CD14-positive monocyte (primary cell): ENCODE measurements at regions not wholly inside any gene's neighbourhood (a gene's known extent, or its start where the extent isn't known, plus 50 kb on each side); places are given as distances from the start of the nearest gene placed in this dataset.

Experiments used
- DNase-seq, 3 donors: peaks; one replicate each; pipeline ENCODE4 v3.0.0-alpha.2; 2011 to 2022
- H2AFZ ChIP-seq: 2 replicates; pipeline ENCODE4 v1.6.0; 2012; ENCODE audit warnings: mild to moderate bottlenecking, low read depth, low read length, inconsistent platforms; ENCODE audit not compliant: insufficient read depth, poor library complexity, severe bottlenecking
- H3K27ac ChIP-seq, 2 donors: 1 replicate in 1 of 2; 2 replicates in 1 of 2; pipeline ENCODE4 v1.5.1; 2012 to 2013; ENCODE audit warnings: low read length in 2 of 2, control low read depth in 1 of 2, inconsistent platforms in 1 of 2, low read depth in 1 of 2, mild to moderate bottlenecking in 1 of 2
- H3K27me3 ChIP-seq, 2 donors: one replicate each; pipeline versions ENCODE4 v1.6.0 to v1.6.1; 2011 to 2013; ENCODE audit warnings: low read length in 2 of 2; ENCODE audit not compliant: control insufficient read depth in 2 of 2, insufficient read depth in 2 of 2
- H3K36me3 ChIP-seq, 2 donors: replicated peaks in 1 of 2; 1 replicate in 1 of 2; 2 replicates in 1 of 2; pipeline versions ENCODE4 v1.5.1 to v1.6.1; 2012 to 2013; ENCODE audit warnings: low read length in 2 of 2, control low read depth in 1 of 2, inconsistent platforms in 1 of 2, mild to moderate bottlenecking in 1 of 2; ENCODE audit not compliant: insufficient read depth in 2 of 2, control insufficient read depth in 1 of 2
- H3K4me1 ChIP-seq, 2 donors: 1 replicate in 1 of 2; 2 replicates in 1 of 2; pipeline versions ENCODE4 v1.5.1 to v1.6.1; 2012 to 2013; ENCODE audit warnings: low read length in 2 of 2, control low read depth in 1 of 2, inconsistent platforms in 1 of 2, mild to moderate bottlenecking in 1 of 2, moderate library complexity in 1 of 2; ENCODE audit not compliant: insufficient read depth in 2 of 2, control insufficient read depth in 1 of 2
- H3K4me2 ChIP-seq: replicated peaks from 2 replicates; pipeline ENCODE3; 2012; ENCODE audit warnings: low read length, moderate library complexity, mild to moderate bottlenecking; ENCODE audit not compliant: poor library complexity, severe bottlenecking; ENCODE audit errors: extremely low read depth
- H3K4me3 ChIP-seq, 3 experiments: fragments of 200-600 bp in 1 of 3; sonication (generic) in 1 of 3; replicated peaks in 1 of 3; 1 replicate in 2 of 3; 2 replicates in 1 of 3; pipeline ENCODE4 v1.5.1; 2011 to 2013; ENCODE audit warnings: low read length in 3 of 3, mild to moderate bottlenecking in 3 of 3, control low read depth in 2 of 3, low read depth in 2 of 3, inconsistent platforms in 1 of 3, moderate library complexity in 1 of 3
- H3K79me2 ChIP-seq: 2 replicates; pipeline ENCODE4 v1.6.0; 2012; ENCODE audit warnings: mild to moderate bottlenecking, control low read depth, inconsistent platforms, low read length, moderate library complexity; ENCODE audit not compliant: insufficient read depth
- H3K9ac ChIP-seq: 2 replicates; pipeline ENCODE4 v1.6.0; 2017; ENCODE audit warnings: low read length, mild to moderate bottlenecking; ENCODE audit not compliant: insufficient read depth, poor library complexity, severe bottlenecking
- H3K9me3 ChIP-seq, 2 donors: replicated peaks in 1 of 2; 1 replicate in 1 of 2; 2 replicates in 1 of 2; pipeline versions ENCODE4 v1.5.1 to v1.6.1; 2012 to 2013; ENCODE audit warnings: low read length in 2 of 2, control low read depth in 1 of 2; ENCODE audit not compliant: control insufficient read depth in 1 of 2, insufficient read depth in 1 of 2
- H4K20me1 ChIP-seq: 2 replicates; pipeline ENCODE4 v1.6.0; 2012; ENCODE audit warnings: mild to moderate bottlenecking, low read length, control low read depth, moderate library complexity; ENCODE audit not compliant: insufficient read depth
- H3K27ac Mint-ChIP-seq, 7 donors: one replicate each; pipeline ENCODE4 v1.8.0; 2020; ENCODE audit warnings: mild to moderate bottlenecking in 7 of 7, mixed read lengths in 7 of 7, moderate library complexity in 6 of 7, inconsistent platforms in 2 of 7
- H3K27me3 Mint-ChIP-seq, 3 donors: one replicate each; pipeline ENCODE4 v1.8.0; 2021 to 2022; ENCODE audit warnings: low read depth in 3 of 3, mild to moderate bottlenecking in 3 of 3, mixed read lengths in 3 of 3, moderate library complexity in 3 of 3, inconsistent platforms in 1 of 3
- H3K36me3 Mint-ChIP-seq, 2 donors: one replicate each; pipeline ENCODE4 v1.8.0; 2020; ENCODE audit warnings: mixed read lengths in 2 of 2, inconsistent platforms in 1 of 2, mild to moderate bottlenecking in 1 of 2
- H3K4me1 Mint-ChIP-seq: one replicate; pipeline ENCODE4 v1.8.0; 2020; ENCODE audit warnings: mild to moderate bottlenecking, mixed read lengths
- H3K4me3 Mint-ChIP-seq, 2 donors: one replicate each; pipeline ENCODE4 v1.8.0; 2020; ENCODE audit warnings: mild to moderate bottlenecking in 2 of 2, mixed read lengths in 2 of 2, moderate library complexity in 1 of 2
- H3K9me3 Mint-ChIP-seq, 7 donors: one replicate each; pipeline ENCODE4 v1.8.0; 2020 to 2022; ENCODE audit warnings: mixed read lengths in 7 of 7, mild to moderate bottlenecking in 6 of 7, moderate library complexity in 6 of 7, inconsistent platforms in 2 of 7
- CTCF ChIP-seq: fragments of 200-600 bp; IDR thresholded peaks from one replicate; pipeline ENCODE4 v1.8.0; 2022; ENCODE audit warnings: antibody characterized with exemption, mild to moderate bottlenecking
- WGBS: methylation state at CpG from one replicate; pipeline ENCODE4 v1.1.5; 2013; ENCODE audit warnings: missing lambda C conversion rate; ENCODE audit not compliant: insufficient coverage; 5-methylcytosine and 5-hydroxymethylcytosine counted together
- intact Hi-C, 2 donors: fragments of 100-400 bp; cut with micrococcal nuclease; formaldehyde crosslinking; loops; one replicate each; pipeline versions ENCODE4 v1.15.0 to v1.15.1; 2023

- intact Hi-C loops, result no loop called here
- Histone ChIP-seq H3K27ac (no peak overlapping the region), H3K36me3 (no peaks in the 10 kb centered on the region), H3K79me2 (no peaks in the 10 kb centered on the region), H4K20me1 (no peaks in the 10 kb centered on the region), H3K27me3 (no peaks in the 10 kb centered on the region), H3K9me3 (no peaks in the 10 kb centered on the region), H3K4me3 (no peak overlapping the region), H3K9ac (no peak overlapping the region), H3K4me2 (no peak overlapping the region), H2AFZ (no peak overlapping the region), H3K4me1 (no peaks in the 10 kb centered on the region)
- Mint-ChIP-seq H3K4me1 (no peaks in the 10 kb centered on the region), H3K9me3 (peaks cover 0 to 2% (median 0%) of the 10 kb centered on the region in 7 donors), H3K27me3 (no peaks in the 10 kb centered on the region), H3K36me3 (no peaks in the 10 kb centered on the region), H3K27ac (no peak overlapping the region), H3K4me3 (no peak overlapping the region)
- no peak for TF ChIP-seq CTCF
- DNase-seq, result no peak
Measured at GRCh38 chr4:28151314-28151713, 1290.7 kb downstream of the STIM2 start.

GRCh38 chr4:28167411-28167810 is 1306.8 kb downstream of the STIM2 start:
- Histone ChIP-seq H2AFZ (no peak overlapping the region), H3K27ac (no peak overlapping the region), H3K4me2 (no peak overlapping the region), H3K36me3 (no peaks in the 10 kb centered on the region), H3K79me2 (no peaks in the 10 kb centered on the region), H3K4me3 (no peak overlapping the region), H3K9ac (no peak overlapping the region), H3K4me1 (no peaks in the 10 kb centered on the region), H4K20me1 (no peaks in the 10 kb centered on the region), H3K9me3 (peaks cover 13 to 17% of the 10 kb centered on the region in 2 donors), H3K27me3 (no peaks in the 10 kb centered on the region)
- Mint-ChIP-seq H3K36me3 (no peaks in the 10 kb centered on the region), H3K9me3 (peaks cover 0 to 6% (median 2%) of the 10 kb centered on the region in 7 donors), H3K4me1 (no peaks in the 10 kb centered on the region), H3K27me3 (no peaks in the 10 kb centered on the region), H3K4me3 (no peak overlapping the region), H3K27ac (peak overlapping the region in 1 of 7 donors; percentile 48)
- intact Hi-C loops, result no loop called here
- no peak for DNase-seq
- TF ChIP-seq CTCF, result no peak
- no CpG with 5 or more reads among the region's 1 CpG for WGBS
